ENCODE measurements at regions not wholly inside any gene's neighbourhood (a gene's known extent, or its start where the extent isn't known, plus 50 kb on each side); places are given as distances from the start of the nearest gene placed in this dataset.

DNA sequence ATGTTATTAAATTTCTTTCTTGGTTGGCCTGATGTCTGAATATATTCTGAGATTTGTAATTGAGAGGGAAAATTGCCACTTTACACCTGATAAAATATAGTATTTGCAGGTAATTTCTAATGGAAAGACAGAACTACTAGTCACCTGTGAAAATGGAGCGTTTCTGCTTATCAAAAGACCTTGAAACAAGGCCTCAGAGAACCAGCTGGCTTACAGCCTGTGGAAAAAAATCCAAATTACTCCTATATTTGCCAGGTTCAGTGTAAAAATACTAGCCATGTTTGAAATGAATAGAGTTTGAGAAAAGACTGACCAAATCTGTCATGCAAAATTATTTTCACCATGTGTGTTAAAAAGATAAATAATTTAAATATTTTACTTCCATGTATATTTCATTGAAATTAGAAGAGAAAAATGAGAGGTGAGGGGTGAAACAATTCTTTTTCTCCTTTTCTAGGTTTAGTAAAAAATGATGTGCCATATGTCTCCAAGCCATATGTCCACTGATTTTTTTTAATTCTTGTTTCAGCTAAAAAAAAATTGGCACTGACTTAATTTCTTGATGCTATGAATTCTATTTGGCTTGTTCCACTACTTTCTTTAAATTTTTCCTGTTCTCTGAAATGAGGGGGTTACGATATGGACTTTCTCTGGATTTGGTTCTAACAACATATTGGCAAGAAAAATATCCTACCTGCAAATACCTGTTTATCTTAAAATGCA is 464.9 kb downstream of the GRXCR1 start:
- Histone ChIP-seq H3K4me3 (ENCODE audit: low read length) (no peak overlapping the region), H3K27ac (ENCODE audit: low read depth, low read length) (no peak overlapping the region), H3K9me3 (ENCODE audit: low read length) (no peaks in the 10 kb centered on the region), H3K36me3 (ENCODE audit: insufficient read depth, low read length) (no peaks in the 10 kb centered on the region), H3K4me1 (ENCODE audit: insufficient read depth, low read length) (no peaks in the 10 kb centered on the region), H3K27me3 (ENCODE audit: insufficient read depth, low read length, poor library complexity, severe bottlenecking) (no peaks in the 10 kb centered on the region)
- Mint-ChIP-seq H3K27ac (no peak overlapping the region), H3K36me3 (no peaks in the 10 kb centered on the region), H3K27me3 (no peaks in the 10 kb centered on the region), H3K9me3 (peaks cover 0 to 9% (median 4%) of the 10 kb centered on the region in 5 donors), H3K4me1 (no peaks in the 10 kb centered on the region), H3K4me3 (no peak overlapping the region)
- DNase-seq, result no peak
- CTCF ChIA-PET, result no interaction called here
- POLR2A ChIA-PET, result no interaction called here

- CTCF ChIA-PET, result no interaction called here
- Mint-ChIP-seq H3K4me3 (no peak overlapping the region), H3K27me3 (no peaks in the 10 kb centered on the region), H3K27ac (no peak overlapping the region), H3K9me3 (peaks cover 0 to 15% (median 2%) of the 10 kb centered on the region in 5 donors), H3K36me3 (no peaks in the 10 kb centered on the region), H3K4me1 (no peaks in the 10 kb centered on the region)
- Histone ChIP-seq H3K4me1 (ENCODE audit: insufficient read depth, low read length) (no peaks in the 10 kb centered on the region), H3K27me3 (ENCODE audit: insufficient read depth, low read length, poor library complexity, severe bottlenecking) (no peaks in the 10 kb centered on the region), H3K4me3 (ENCODE audit: low read length) (no peak overlapping the region), H3K9me3 (ENCODE audit: low read length) (no peaks in the 10 kb centered on the region), H3K27ac (ENCODE audit: low read depth, low read length) (no peak overlapping the region), H3K36me3 (ENCODE audit: insufficient read depth, low read length) (no peaks in the 10 kb centered on the region)
- DNase-seq, result no peak
- POLR2A ChIA-PET, result no interaction called here
These were observed 467.8 kb downstream of the GRXCR1 start for GRCh38 chr4:43360296-43360695.

GRCh38 chr4:43362875-43363636 is 470.5 kb downstream of the GRXCR1 start:
- Histone ChIP-seq H3K27ac (ENCODE audit: low read depth, low read length) (no peak overlapping the region), H3K27me3 (ENCODE audit: insufficient read depth, low read length, poor library complexity, severe bottlenecking) (no peaks in the 10 kb centered on the region), H3K9me3 (ENCODE audit: low read length) (no peaks in the 10 kb centered on the region), H3K36me3 (ENCODE audit: insufficient read depth, low read length) (no peaks in the 10 kb centered on the region), H3K4me1 (ENCODE audit: insufficient read depth, low read length) (no peaks in the 10 kb centered on the region), H3K4me3 (ENCODE audit: low read length) (no peak overlapping the region)
- Mint-ChIP-seq H3K27me3 (no peaks in the 10 kb centered on the region), H3K9me3 (peaks cover 0 to 11% (median 0%) of the 10 kb centered on the region in 5 donors), H3K27ac (no peak overlapping the region), H3K4me1 (no peaks in the 10 kb centered on the region), H3K4me3 (no peak overlapping the region), H3K36me3 (peaks cover 0 to 1% (median 0%) of the 10 kb centered on the region in 3 donors)
- no peak for DNase-seq
- ChIA-PET CTCF (no interaction called here), POLR2A (no interaction called here)

DNA sequence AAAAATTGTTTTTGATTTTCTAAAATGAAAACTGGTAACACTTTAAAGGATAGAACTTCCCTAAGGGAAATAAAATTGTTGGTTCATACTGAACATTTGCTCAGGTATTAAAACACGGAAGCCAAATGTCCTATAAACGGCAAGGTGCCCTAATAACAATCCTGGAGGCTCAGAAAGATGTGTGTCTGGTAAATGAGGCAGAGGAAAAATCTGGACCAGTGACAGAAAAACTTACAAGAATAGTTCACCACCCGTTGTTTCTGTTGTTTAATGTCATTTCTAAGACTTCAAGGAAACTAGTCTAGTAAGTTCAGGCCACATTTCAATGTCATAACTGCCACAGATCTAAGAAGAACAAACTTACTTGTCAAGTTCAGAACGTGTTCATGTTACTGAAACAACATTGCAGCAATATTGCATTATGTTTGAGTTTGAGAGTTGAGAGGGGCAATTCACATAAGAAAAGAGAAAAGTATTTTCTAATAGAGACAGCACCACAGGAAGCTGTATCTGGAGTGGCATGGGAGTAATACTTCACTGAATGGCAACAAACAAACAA is 476.6 kb downstream of the GRXCR1 start:
- no peaks in the 10 kb centered on the region for H3K27me3 ChIP-seq (ENCODE audit: insufficient read depth, low read length, poor library complexity, severe bottlenecking)
- POLR2A ChIA-PET, result no interaction called here
- H3K36me3 ChIP-seq (ENCODE audit: insufficient read depth, low read length), result no peaks in the 10 kb centered on the region
- H3K9me3 Mint-ChIP-seq, result peaks cover 0 to 14% (median 2%) of the 10 kb centered on the region in 5 donors
- H3K9me3 ChIP-seq (ENCODE audit: low read length), result no peaks in the 10 kb centered on the region
- no peak overlapping the region for H3K27ac Mint-ChIP-seq
- H3K27me3 Mint-ChIP-seq, result no peaks in the 10 kb centered on the region
- H3K4me1 ChIP-seq (ENCODE audit: insufficient read depth, low read length), result no peaks in the 10 kb centered on the region
- CTCF ChIA-PET, result no interaction called here
- no peak for DNase-seq
- H3K36me3 Mint-ChIP-seq, result peaks cover 0 to 1% (median 0%) of the 10 kb centered on the region in 3 donors
- no peak overlapping the region for H3K27ac ChIP-seq (ENCODE audit: low read depth, low read length)
- H3K4me3 Mint-ChIP-seq, result no peak overlapping the region
- no peak overlapping the region for H3K4me3 ChIP-seq (ENCODE audit: low read length)
- H3K4me1 Mint-ChIP-seq, result no peaks in the 10 kb centered on the region

DNA sequence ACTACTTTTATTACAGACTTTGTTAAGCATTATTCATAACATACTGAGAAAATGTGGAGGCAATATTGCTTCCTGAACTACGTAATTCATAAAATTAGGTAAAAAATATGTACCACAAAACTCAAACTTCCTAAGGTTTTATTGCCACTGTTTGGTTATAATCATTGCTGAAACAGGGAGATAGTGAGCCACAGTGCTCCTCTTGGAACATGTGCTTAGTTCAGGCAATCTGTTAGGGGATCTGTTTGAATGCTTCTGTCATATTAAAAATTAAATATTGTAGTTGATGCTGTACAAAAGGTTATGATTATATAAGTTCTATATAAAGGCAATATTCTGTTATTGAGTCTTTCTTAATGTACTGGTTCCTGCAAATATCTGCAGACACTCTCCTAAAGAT is 480.7 kb downstream of the GRXCR1 start:
- Histone ChIP-seq H3K9me3 (ENCODE audit: low read length) (no peaks in the 10 kb centered on the region), H3K27me3 (ENCODE audit: insufficient read depth, low read length, poor library complexity, severe bottlenecking) (no peaks in the 10 kb centered on the region), H3K27ac (ENCODE audit: low read depth, low read length) (no peak overlapping the region), H3K36me3 (ENCODE audit: insufficient read depth, low read length) (no peaks in the 10 kb centered on the region), H3K4me3 (ENCODE audit: low read length) (no peak overlapping the region), H3K4me1 (ENCODE audit: insufficient read depth, low read length) (no peaks in the 10 kb centered on the region)
- DNase-seq, result no peak
- Mint-ChIP-seq H3K27me3 (no peaks in the 10 kb centered on the region), H3K9me3 (peaks cover 3 to 23% (median 12%) of the 10 kb centered on the region in 5 donors), H3K4me3 (no peak overlapping the region), H3K4me1 (no peaks in the 10 kb centered on the region), H3K27ac (no peak overlapping the region), H3K36me3 (no peaks in the 10 kb centered on the region)
- CTCF ChIA-PET, result no interaction called here
- POLR2A ChIA-PET, result no interaction called here

DNA sequence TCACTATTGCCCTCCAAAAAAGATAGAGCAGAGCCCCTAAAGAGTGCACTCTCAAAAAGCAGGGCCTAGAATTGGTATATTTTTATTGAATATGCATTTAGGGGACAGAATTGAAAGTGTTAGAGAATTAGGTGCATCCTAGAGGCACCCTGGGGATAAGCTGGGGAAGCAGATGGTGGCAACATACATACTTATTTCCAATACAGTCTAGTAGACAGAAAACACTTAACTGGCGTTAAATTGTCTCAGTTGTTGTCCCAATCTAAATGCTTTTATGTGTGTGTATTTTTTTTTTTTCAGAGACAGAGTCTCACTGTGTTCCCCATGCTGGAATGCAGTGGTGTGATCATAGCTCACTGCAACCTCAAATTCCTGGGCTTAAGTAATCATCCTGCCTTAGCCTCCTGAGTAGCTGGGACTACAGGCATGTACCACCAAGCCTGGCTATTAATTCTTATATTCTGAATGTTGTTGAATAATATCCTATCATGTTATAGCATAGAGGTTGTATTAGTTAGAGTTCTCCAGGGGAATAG is 481.8 kb downstream of the GRXCR1 start:
- ChIA-PET CTCF (no interaction called here), POLR2A (no interaction called here)
- Histone ChIP-seq H3K27ac (ENCODE audit: low read depth, low read length) (no peak overlapping the region), H3K4me1 (ENCODE audit: insufficient read depth, low read length) (no peaks in the 10 kb centered on the region), H3K4me3 (ENCODE audit: low read length) (no peak overlapping the region), H3K36me3 (ENCODE audit: insufficient read depth, low read length) (no peaks in the 10 kb centered on the region), H3K9me3 (ENCODE audit: low read length) (no peaks in the 10 kb centered on the region), H3K27me3 (ENCODE audit: insufficient read depth, low read length, poor library complexity, severe bottlenecking) (no peaks in the 10 kb centered on the region)
- Mint-ChIP-seq H3K27ac (no peak overlapping the region), H3K4me3 (no peak overlapping the region), H3K36me3 (no peaks in the 10 kb centered on the region), H3K9me3 (peaks cover 3 to 23% (median 12%) of the 10 kb centered on the region in 5 donors), H3K4me1 (no peaks in the 10 kb centered on the region), H3K27me3 (no peaks in the 10 kb centered on the region)
- DNase-seq, result no peak

DNA sequence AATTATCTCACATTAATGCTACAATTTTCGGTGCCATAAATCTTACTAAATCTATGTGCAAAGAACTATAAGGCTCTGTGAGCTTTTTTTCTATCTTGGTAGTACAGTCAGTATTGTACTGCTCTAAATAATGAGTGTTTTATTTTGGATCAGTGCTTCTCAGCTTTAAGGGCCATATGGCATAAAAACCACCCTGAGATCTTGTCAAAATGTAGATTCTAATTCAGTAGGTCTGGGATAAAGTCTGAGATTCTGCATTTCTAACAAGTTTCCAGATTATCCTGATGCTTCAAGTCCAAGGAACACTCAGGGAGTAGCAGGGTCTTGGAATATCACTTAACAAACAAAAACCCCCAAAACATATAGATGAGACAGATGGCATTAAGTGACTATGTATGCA is 486.5 kb downstream of the GRXCR1 start:
- ChIA-PET CTCF (no interaction called here), POLR2A (no interaction called here)
- Mint-ChIP-seq H3K27ac (no peak overlapping the region), H3K9me3 (peaks cover 2 to 21% (median 12%) of the 10 kb centered on the region in 5 donors), H3K4me3 (no peak overlapping the region), H3K27me3 (no peaks in the 10 kb centered on the region), H3K4me1 (no peaks in the 10 kb centered on the region), H3K36me3 (no peaks in the 10 kb centered on the region)
- no peaks in the 10 kb centered on the region for H3K4me1 ChIP-seq (ENCODE audit: insufficient read depth, low read length)
- H3K4me3 ChIP-seq (ENCODE audit: low read length), result no peak overlapping the region
- no peak overlapping the region for H3K27ac ChIP-seq (ENCODE audit: low read depth, low read length)
- DNase-seq, result no peak
- H3K36me3 ChIP-seq (ENCODE audit: insufficient read depth, low read length), result no peaks in the 10 kb centered on the region
- H3K9me3 ChIP-seq (ENCODE audit: low read length), result no peaks in the 10 kb centered on the region
- H3K27me3 ChIP-seq (ENCODE audit: insufficient read depth, low read length, poor library complexity, severe bottlenecking), result no peaks in the 10 kb centered on the region

GRCh38 chr4:43380093-43380492 is 487.6 kb downstream of the GRXCR1 start:
- no peak for DNase-seq
- CTCF ChIA-PET, result no interaction called here

More at GRCh38 chr4:43380093-43380492, 487.6 kb downstream of the GRXCR1 start:
- H3K27ac ChIP-seq (ENCODE audit: low read depth, low read length), result no peak overlapping the region
- H3K36me3 Mint-ChIP-seq, result no peaks in the 10 kb centered on the region
- H3K9me3 ChIP-seq (ENCODE audit: low read length), result no peaks in the 10 kb centered on the region
- H3K27me3 Mint-ChIP-seq, result no peaks in the 10 kb centered on the region
- no peaks in the 10 kb centered on the region for H3K4me1 Mint-ChIP-seq
- no peak overlapping the region for H3K4me3 Mint-ChIP-seq
- POLR2A ChIA-PET, result no interaction called here
- no peak overlapping the region for H3K4me3 ChIP-seq (ENCODE audit: low read length)
- peaks cover 2 to 21% (median 6%) of the 10 kb centered on the region in 5 donors for H3K9me3 Mint-ChIP-seq
- H3K4me1 ChIP-seq (ENCODE audit: insufficient read depth, low read length), result no peaks in the 10 kb centered on the region
- no peaks in the 10 kb centered on the region for H3K27me3 ChIP-seq (ENCODE audit: insufficient read depth, low read length, poor library complexity, severe bottlenecking)
- H3K36me3 ChIP-seq (ENCODE audit: insufficient read depth, low read length), result no peaks in the 10 kb centered on the region
- H3K27ac Mint-ChIP-seq, result no peak overlapping the region
